HK-2 (cell line): ENCODE measurements at regions not wholly inside any gene's neighbourhood (a gene's known extent, or its start where the extent isn't known, plus 50 kb on each side); places are given as distances from the start of the nearest gene placed in this dataset.

Experiments
- DNase-seq: peaks from one replicate; pipeline ENCODE4 v3.0.0-alpha.2; 2018; ENCODE audit not compliant: unreplicated experiment

GRCh38 chr20:59431014-59431413, 130.6 kb downstream of the EDN3 start:
- no peak for DNase-seq

GRCh38 chr20:59434960-59435359, 134.5 kb downstream of the EDN3 start:
- no peak for DNase-seq

- DNase-seq: no peak
Observed at GRCh38 chr20:59435518-59435917, 135.1 kb downstream of the EDN3 start.

- no peak for DNase-seq
Observed at GRCh38 chr20:59437601-59438031, 137.2 kb downstream of the EDN3 start.

GRCh38 chr20:59438201-59438600, 137.8 kb downstream of the EDN3 start:
- no peak for DNase-seq

GRCh38 chr20:59439243-59439642, 138.8 kb downstream of the EDN3 start:
- no peak for DNase-seq

GRCh38 chr20:59441306-59441705, 140.9 kb downstream of the EDN3 start:
- DNase-seq: no peak

GRCh38 chr20:59441860-59442810, 141.7 kb downstream of the EDN3 start:
- no peak for DNase-seq

- no peak for DNase-seq
Observed at GRCh38 chr20:59443550-59443949, 143.1 kb downstream of the EDN3 start.

- DNase-seq: no peak
Observed at GRCh38 chr20:59446376-59446775, 146.0 kb downstream of the EDN3 start.

- no peak for DNase-seq
Observed at GRCh38 chr20:59448196-59448595, 147.8 kb downstream of the EDN3 start.

GRCh38 chr20:59448851-59449444, 148.5 kb downstream of the EDN3 start:
- DNase-seq: no peak

GRCh38 chr20:59451066-59451630, 150.7 kb downstream of the EDN3 start:
- no peak for DNase-seq

GRCh38 chr20:59451641-59452040, 151.2 kb downstream of the EDN3 start:
- no peak for DNase-seq

GRCh38 chr20:59452856-59453255, 151.5 kb upstream of the PHACTR3 start:
- no peak for DNase-seq

- no peak for DNase-seq
Observed at GRCh38 chr20:59453759-59454560, 150.4 kb upstream of the PHACTR3 start.

- DNase-seq: peak; percentile 6
Observed at GRCh38 chr20:59455402-59456341, 148.7 kb upstream of the PHACTR3 start.

GRCh38 chr20:59456342-59457279, 147.7 kb upstream of the PHACTR3 start:
- DNase-seq: no peak

GRCh38 chr20:59458645-59459044, 145.7 kb upstream of the PHACTR3 start:
- no peak for DNase-seq

GRCh38 chr20:59459586-59459985, 144.8 kb upstream of the PHACTR3 start:
- no peak for DNase-seq
